Peyer's patch (tissue), 4 donors: ENCODE measurements at regions not wholly inside any gene's neighbourhood (a gene's known extent, or its start where the extent isn't known, plus 50 kb on each side); places are given as distances from the start of the nearest gene placed in this dataset.

Experiments
- DNase-seq, 3 donors: peaks; one replicate each; pipeline ENCODE4 v3.0.0-alpha.2; 2017 to 2019
- H3K27ac ChIP-seq, 4 donors: fragments of 200-600 bp; sonication (generic); one replicate each; pipeline ENCODE4 v1.5.1; 2016 to 2019
- H3K27me3 ChIP-seq, 2 donors: fragments of 200-600 bp; sonication (generic); one replicate each; pipeline ENCODE4 v1.5.1; 2019
- H3K36me3 ChIP-seq, 3 donors: fragments of 200-600 bp; sonication (generic); one replicate each; pipeline ENCODE4 v1.5.1; 2016 to 2019
- H3K4me1 ChIP-seq, 4 donors: fragments of 200-600 bp; sonication (generic); one replicate each; pipeline ENCODE4 v1.5.1; 2016 to 2019
- H3K4me3 ChIP-seq, 4 donors: fragments of 200-600 bp; sonication (generic); 1 replicate in 3 of 4; 2 replicates in 1 of 4; pipeline ENCODE4 v1.5.1; 2016 to 2019; ENCODE audit warnings: mild to moderate bottlenecking in 1 of 4
- H3K9me3 ChIP-seq, 4 donors: fragments of 200-600 bp; sonication (generic); one replicate each; pipeline ENCODE4 v1.5.1; 2016 to 2019; ENCODE audit warnings: mild to moderate bottlenecking in 1 of 4
- CTCF ChIP-seq, 6 experiments: fragments of 450-650 bp in 4 of 6; fragments of 200-600 bp in 2 of 6; sonication (generic) in 1 of 6; IDR thresholded peaks; one replicate each; pipeline ENCODE4 v1.5.1; 2017 to 2019; ENCODE audit warnings: antibody characterized with exemption in 6 of 6, mild to moderate bottlenecking in 3 of 6, moderate library complexity in 1 of 6
- POLR2A ChIP-seq, 2 donors: fragments of 450-650 bp; IDR thresholded peaks; one replicate each; pipeline ENCODE4 v1.5.1; 2017; ENCODE audit warnings: antibody characterized with exemption in 2 of 2, mild to moderate bottlenecking in 2 of 2, moderate library complexity in 2 of 2

- no peak for TF ChIP-seq CTCF (IDR thresholded peaks at IDR 0.05)
- no peak for TF ChIP-seq POLR2A (IDR thresholded peaks at IDR 0.05)
Observed at GRCh38 chr10:113319479-113319878, 233.4 kb upstream of the HABP2 start.

GRCh38 chr10:113320211-113320610 is 232.6 kb upstream of the HABP2 start:
- no peak for TF ChIP-seq CTCF (IDR thresholded peaks at IDR 0.05)
- TF ChIP-seq POLR2A (IDR thresholded peaks at IDR 0.05): no peak
- no peak overlapping the region for H3K4me3 ChIP-seq
- no peak for DNase-seq
- H3K36me3 ChIP-seq: no peaks in the 10 kb centered on the region
- H3K27ac ChIP-seq: no peak overlapping the region
- H3K4me1 ChIP-seq: no peaks in the 10 kb centered on the region
- no peaks in the 10 kb centered on the region for H3K9me3 ChIP-seq
- no peaks in the 10 kb centered on the region for H3K27me3 ChIP-seq

More at GRCh38 chr10:113319479-113319878, 233.4 kb upstream of the HABP2 start:
- DNase-seq: no peak
- Histone ChIP-seq H3K4me3 (no peak overlapping the region), H3K36me3 (no peaks in the 10 kb centered on the region), H3K9me3 (no peaks in the 10 kb centered on the region), H3K27ac (no peak overlapping the region), H3K4me1 (no peaks in the 10 kb centered on the region), H3K27me3 (no peaks in the 10 kb centered on the region)

- no peaks in the 10 kb centered on the region for H3K27me3 ChIP-seq
- TF ChIP-seq CTCF (IDR thresholded peaks at IDR 0.05) (no peak), POLR2A (IDR thresholded peaks at IDR 0.05) (no peak)
- no peak for DNase-seq
Observed at GRCh38 chr10:113320987-113321386, 231.9 kb upstream of the HABP2 start.

DNA sequence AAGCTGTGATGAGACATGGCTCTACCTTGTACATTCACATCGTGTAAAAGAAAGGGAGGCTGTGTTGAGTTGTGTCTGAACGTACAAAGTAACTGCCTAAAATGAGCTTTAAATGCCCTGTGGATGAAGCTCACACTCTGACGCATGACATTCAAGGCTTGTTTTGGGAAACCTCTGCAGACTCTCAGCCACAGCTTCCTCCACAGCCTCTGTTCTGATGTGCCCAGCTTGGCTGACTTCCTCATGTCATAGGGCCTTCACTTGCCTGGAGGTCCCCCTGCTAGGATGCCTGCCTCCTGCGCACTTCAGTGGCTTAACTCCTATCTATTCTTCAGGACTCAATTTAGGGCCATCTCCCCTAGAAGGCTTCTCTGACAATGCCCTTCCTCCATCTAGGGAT is 230.0 kb upstream of the HABP2 start:
- no peak overlapping the region for H3K4me3 ChIP-seq
- H3K36me3 ChIP-seq: no peaks in the 10 kb centered on the region
- DNase-seq: peak in 1 of 3 donors; percentile 49
- no peaks in the 10 kb centered on the region for H3K27me3 ChIP-seq
- H3K9me3 ChIP-seq: no peaks in the 10 kb centered on the region
- TF ChIP-seq POLR2A (IDR thresholded peaks at IDR 0.05) (no peak), CTCF (IDR thresholded peaks at IDR 0.05) (no peak)
- H3K4me1 ChIP-seq: no peaks in the 10 kb centered on the region
- H3K27ac ChIP-seq: no peak overlapping the region

More at GRCh38 chr10:113320987-113321386, 231.9 kb upstream of the HABP2 start:
- H3K4me1 ChIP-seq: no peaks in the 10 kb centered on the region
- no peak overlapping the region for H3K4me3 ChIP-seq
- no peak overlapping the region for H3K27ac ChIP-seq
- no peaks in the 10 kb centered on the region for H3K9me3 ChIP-seq
- H3K36me3 ChIP-seq: no peaks in the 10 kb centered on the region

DNA sequence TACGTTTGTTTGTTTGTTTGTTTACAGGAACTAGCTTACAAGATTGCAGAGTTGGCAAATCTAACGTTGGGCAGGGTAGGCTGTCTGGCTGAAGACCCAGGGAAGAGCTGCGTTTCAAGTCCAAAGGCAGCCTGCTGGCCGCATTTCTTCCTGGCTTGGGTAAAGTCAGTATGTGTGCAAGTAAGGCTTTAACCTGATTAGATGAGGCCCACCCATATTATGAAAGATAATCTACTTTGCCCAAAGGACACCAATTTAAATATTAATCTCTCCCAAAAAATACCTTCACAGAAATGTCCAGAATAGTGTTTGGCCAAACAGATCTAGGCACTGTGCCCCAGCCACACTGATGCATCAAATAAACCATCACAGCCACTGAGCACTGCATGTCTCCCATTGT is 228.9 kb upstream of the HABP2 start:
- no peaks in the 10 kb centered on the region for H3K36me3 ChIP-seq
- no peak overlapping the region for H3K4me3 ChIP-seq
- H3K27ac ChIP-seq: no peak overlapping the region
- no peak for DNase-seq
- no peak for TF ChIP-seq CTCF (IDR thresholded peaks at IDR 0.05)
- TF ChIP-seq POLR2A (IDR thresholded peaks at IDR 0.05): no peak
- H3K27me3 ChIP-seq: no peaks in the 10 kb centered on the region
- H3K4me1 ChIP-seq: no peaks in the 10 kb centered on the region
- no peaks in the 10 kb centered on the region for H3K9me3 ChIP-seq
